A673 (cell line): ENCODE measurements at regions not wholly inside any gene's neighbourhood (a gene's known extent, or its start where the extent isn't known, plus 50 kb on each side); places are given as distances from the start of the nearest gene placed in this dataset.

ENCODE experiments used
- BruUV-seq: library from RNA; stranded (reverse); fragments of 400-500 nt; replicated peaks from 2 replicates; lab custom pipeline; 2021; lab: Mats Ljungman, UMichigan
- CTCF ChIA-PET: fragments of 300-600 bp; sonication (Branson Sonifier 250); formaldehyde crosslinking; loops from one replicate; lab custom pipeline; 2022; ENCODE audit warnings: antibody characterized with exemption; lab: Charles Lee
- POLR2A ChIA-PET: fragments of 300-600 bp; sonication (Branson Sonifier 250); formaldehyde crosslinking; loops from one replicate; lab custom pipeline; 2022; ENCODE audit warnings: antibody characterized with exemption; ENCODE audit not compliant: low non-redundant PET; lab: Charles Lee
- DNase-seq: peaks from one replicate; pipeline ENCODE4 v3.0.0-alpha.2; 2015; ENCODE audit warnings: low spot score
- H3K27ac ChIP-seq: fragments of 200-600 bp; sonication (generic); 2 replicates; pipeline ENCODE4 v1.5.1; 2016; ENCODE audit warnings: mixed run types, low read depth, mild to moderate bottlenecking, mixed read lengths, antibody characterized with exemption, low read length; ENCODE audit not compliant: poor library complexity, severe bottlenecking
- H3K27me3 ChIP-seq: fragments of 200-600 bp; sonication (generic); replicated peaks from 2 replicates; pipeline ENCODE4 v1.6.1; 2017; ENCODE audit warnings: mixed run types, low read depth, mild to moderate bottlenecking, mixed read lengths, antibody characterized with exemption, low read length; ENCODE audit not compliant: insufficient read depth, poor library complexity
- H3K36me3 ChIP-seq: fragments of 200-600 bp; sonication (generic); 2 replicates; pipeline ENCODE4 v1.6.1; 2016; ENCODE audit warnings: mixed run types, mild to moderate bottlenecking, mixed read lengths, antibody characterized with exemption, low read length; ENCODE audit not compliant: insufficient read depth, poor library complexity, severe bottlenecking
- H3K4me1 ChIP-seq: fragments of 200-600 bp; sonication (generic); 2 replicates; pipeline ENCODE4 v1.6.1; 2017; ENCODE audit warnings: mixed run types, mild to moderate bottlenecking, mixed read lengths, antibody characterized with exemption, low read length; ENCODE audit not compliant: insufficient read depth, poor library complexity, severe bottlenecking
- H3K4me3 ChIP-seq: fragments of 200-600 bp; sonication (generic); 2 replicates; pipeline ENCODE4 v1.5.1; 2016; ENCODE audit warnings: low read depth, mixed run types, mild to moderate bottlenecking, mixed read lengths, low read length; ENCODE audit not compliant: poor library complexity, severe bottlenecking
- H3K9me3 ChIP-seq: fragments of 200-600 bp; sonication (generic); 2 replicates; pipeline ENCODE4 v1.6.1; 2016; ENCODE audit warnings: mixed run types, low read depth, mild to moderate bottlenecking, mixed read lengths, antibody characterized with exemption, low read length; ENCODE audit not compliant: poor library complexity, severe bottlenecking
- EZH2 ChIP-seq: fragments of 200-600 bp; sonication (generic); IDR thresholded peaks from 2 replicates; pipeline ENCODE4 v1.6.1; 2017; ENCODE audit warnings: borderline replicate concordance, low read depth, mild to moderate bottlenecking, mixed read lengths, antibody characterized with exemption, low read length; ENCODE audit not compliant: poor library complexity, severe bottlenecking
- intact Hi-C: fragments of 100-400 bp; cut with micrococcal nuclease; formaldehyde crosslinking; loops from one replicate; pipeline ENCODE4 v1.10.0; 2022; ENCODE audit not compliant: unreplicated experiment
- TF ChIP-seq, protein P1 (sequence below): fragments of 300-800, 200-600 bp; sonication (generic); conservative IDR thresholded peaks from 2 replicates; pipeline ENCODE4 v1.5.1; 2017; ENCODE audit warnings: low read depth, mild to moderate bottlenecking, antibody characterized with exemption, low read length, moderate library complexity, mixed read lengths

DNA sequence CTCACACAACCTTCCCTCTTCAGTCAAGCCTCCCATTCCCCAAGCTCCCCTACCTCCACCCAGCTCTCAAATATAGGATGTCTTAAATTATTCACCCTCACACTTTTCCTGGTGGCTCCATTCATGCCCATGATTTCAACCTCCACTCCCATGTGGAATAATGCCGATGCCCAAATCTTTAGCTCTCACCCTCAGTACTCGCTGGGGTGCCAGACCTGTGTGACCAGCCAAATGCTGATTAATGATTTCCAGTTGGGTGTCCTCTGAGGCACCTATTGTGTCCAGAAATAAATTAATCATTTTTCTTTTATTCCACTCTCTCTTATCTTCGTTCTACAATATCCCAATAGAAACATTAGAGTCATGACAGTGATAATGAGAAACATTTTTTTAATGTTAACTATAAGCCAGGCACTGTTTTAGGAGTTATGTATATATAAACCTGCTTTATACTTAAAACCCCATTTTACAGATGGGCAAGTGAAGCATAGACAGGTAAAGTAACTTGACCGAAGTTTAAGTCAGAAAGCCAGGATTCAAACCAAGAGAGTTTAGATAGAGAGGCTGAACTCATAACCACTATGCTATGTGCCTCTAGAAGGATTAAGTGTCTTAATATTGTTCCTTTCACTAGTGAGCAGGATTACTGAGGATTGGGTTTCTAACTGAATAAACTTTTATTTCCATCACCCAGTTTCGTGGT lies 209.7 kb downstream of the DUSP10 start:
- ChIA-PET CTCF (no interaction called here), POLR2A (no interaction called here)
- TF ChIP-seq, protein P1, sequence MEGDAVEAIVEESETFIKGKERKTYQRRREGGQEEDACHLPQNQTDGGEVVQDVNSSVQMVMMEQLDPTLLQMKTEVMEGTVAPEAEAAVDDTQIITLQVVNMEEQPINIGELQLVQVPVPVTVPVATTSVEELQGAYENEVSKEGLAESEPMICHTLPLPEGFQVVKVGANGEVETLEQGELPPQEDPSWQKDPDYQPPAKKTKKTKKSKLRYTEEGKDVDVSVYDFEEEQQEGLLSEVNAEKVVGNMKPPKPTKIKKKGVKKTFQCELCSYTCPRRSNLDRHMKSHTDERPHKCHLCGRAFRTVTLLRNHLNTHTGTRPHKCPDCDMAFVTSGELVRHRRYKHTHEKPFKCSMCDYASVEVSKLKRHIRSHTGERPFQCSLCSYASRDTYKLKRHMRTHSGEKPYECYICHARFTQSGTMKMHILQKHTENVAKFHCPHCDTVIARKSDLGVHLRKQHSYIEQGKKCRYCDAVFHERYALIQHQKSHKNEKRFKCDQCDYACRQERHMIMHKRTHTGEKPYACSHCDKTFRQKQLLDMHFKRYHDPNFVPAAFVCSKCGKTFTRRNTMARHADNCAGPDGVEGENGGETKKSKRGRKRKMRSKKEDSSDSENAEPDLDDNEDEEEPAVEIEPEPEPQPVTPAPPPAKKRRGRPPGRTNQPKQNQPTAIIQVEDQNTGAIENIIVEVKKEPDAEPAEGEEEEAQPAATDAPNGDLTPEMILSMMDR, result no peak
- no peak for TF ChIP-seq EZH2
- no peak overlapping the region for H3K4me3 ChIP-seq
- H3K27ac ChIP-seq, result no peak overlapping the region
- H3K9me3 ChIP-seq, result no peaks in the 10 kb centered on the region
- H3K27me3 ChIP-seq, result no peaks in the 10 kb centered on the region
- DNase-seq, result no peak
- no TSS peak for BruUV-seq
- no peaks in the 10 kb centered on the region for H3K36me3 ChIP-seq
- no peaks in the 10 kb centered on the region for H3K4me1 ChIP-seq
- intact Hi-C loops, result no loop called here

- ChIA-PET POLR2A (no interaction called here), CTCF (no interaction called here)
- no peak overlapping the region for H3K27ac ChIP-seq
- H3K9me3 ChIP-seq, result no peaks in the 10 kb centered on the region
- H3K4me3 ChIP-seq, result no peak overlapping the region
- H3K4me1 ChIP-seq, result no peaks in the 10 kb centered on the region
- H3K27me3 ChIP-seq, result no peaks in the 10 kb centered on the region
- no peak for TF ChIP-seq EZH2
- TF ChIP-seq, protein P1, result no peak
- no TSS peak for BruUV-seq
- H3K36me3 ChIP-seq, result no peaks in the 10 kb centered on the region
- intact Hi-C loops, result no loop called here
- DNase-seq, result no peak
Observed at GRCh38 chr1:221541296-221541695, 200.6 kb downstream of the DUSP10 start.

DNA sequence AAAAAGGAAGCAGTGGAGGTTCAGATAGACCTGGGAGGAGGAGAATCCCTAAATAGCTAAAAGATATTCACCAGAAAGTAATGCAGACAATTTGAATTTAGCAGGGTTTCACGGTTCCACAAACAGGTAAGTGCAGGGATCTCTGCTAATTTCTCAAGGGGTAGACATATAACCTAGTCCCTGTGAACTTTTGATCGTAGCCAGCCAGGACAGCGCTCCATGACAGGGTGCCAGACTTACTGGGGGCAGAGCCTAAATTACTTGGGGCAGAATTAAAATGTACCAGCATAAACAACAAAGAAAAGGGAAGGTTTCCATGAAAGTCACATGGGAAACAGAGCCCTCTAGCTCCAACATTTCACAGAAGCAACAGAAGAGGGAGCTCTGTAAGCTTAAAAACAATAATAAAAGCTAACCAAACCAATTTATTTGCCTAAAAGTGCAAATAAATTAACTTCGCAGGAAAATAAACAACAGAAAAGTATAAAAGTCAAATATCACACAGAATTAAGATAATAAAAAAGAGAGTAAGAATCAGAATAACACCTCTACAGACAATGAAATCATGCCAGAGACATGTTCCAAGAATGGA lies 198.3 kb downstream of the DUSP10 start:
- ChIA-PET POLR2A (no interaction called here), CTCF (no interaction called here)
- intact Hi-C loops, result no loop called here
- Histone ChIP-seq H3K4me1 (no peaks in the 10 kb centered on the region), H3K4me3 (no peak overlapping the region), H3K9me3 (no peaks in the 10 kb centered on the region), H3K36me3 (no peaks in the 10 kb centered on the region), H3K27ac (no peak overlapping the region), H3K27me3 (no peaks in the 10 kb centered on the region)
- TF ChIP-seq, protein P1, result 0 out of 2 replicates have a peak, but pooled peaks have one; percentile 24
- no peak for TF ChIP-seq EZH2
- no peak for DNase-seq
- no TSS peak for BruUV-seq
